GM21723 (cell line): ENCODE measurements at regions not wholly inside any gene's neighbourhood (a gene's known extent, or its start where the extent isn't known, plus 50 kb on each side); places are given as distances from the start of the nearest gene placed in this dataset.
"Not testable (repeated sequence)": the region's sequence is repeated elsewhere in the genome, so short reads cannot be mapped to it uniquely, and the experiment has no call there.

Experiments
- ATAC-seq: cut with Tn5 transposase; IDR thresholded peaks from one replicate; pipeline ENCODE4 v1.9.1; 2021; ENCODE audit warnings: mild to moderate bottlenecking, moderate library complexity; ENCODE audit not compliant: unreplicated experiment

DNA sequence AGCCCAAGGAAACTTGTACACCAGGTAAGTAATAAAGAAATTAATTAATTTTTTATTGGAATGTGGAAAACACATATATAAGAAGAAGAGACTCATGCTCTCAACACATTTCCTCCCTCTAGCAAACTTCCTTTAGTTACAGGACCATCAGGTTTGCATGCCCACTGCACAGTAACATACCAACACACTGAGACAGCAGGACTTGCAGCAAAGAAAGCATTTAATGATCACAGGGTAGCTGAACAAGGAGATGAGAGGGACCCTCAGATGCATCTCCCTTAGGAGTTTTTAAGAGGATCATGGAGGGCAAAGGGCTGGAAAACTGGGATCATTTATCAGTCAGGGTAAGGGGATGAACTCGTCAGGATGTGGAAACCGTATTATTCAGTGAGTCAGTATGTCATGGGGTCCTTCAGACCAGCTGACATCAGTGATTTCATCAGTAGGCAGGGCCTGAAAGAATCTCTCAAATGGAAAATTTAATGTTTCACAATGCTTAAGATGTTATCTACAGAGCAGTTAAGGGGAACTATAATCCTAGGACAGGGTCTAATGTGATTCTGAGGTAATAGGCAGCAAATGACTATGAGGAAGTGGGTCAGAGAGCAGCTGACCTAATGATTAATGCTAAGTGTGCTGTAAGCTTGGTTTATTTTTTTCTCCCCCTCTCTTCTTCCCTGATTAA lies 193.8 kb upstream of the RND3 start:
- no peak for ATAC-seq

DNA sequence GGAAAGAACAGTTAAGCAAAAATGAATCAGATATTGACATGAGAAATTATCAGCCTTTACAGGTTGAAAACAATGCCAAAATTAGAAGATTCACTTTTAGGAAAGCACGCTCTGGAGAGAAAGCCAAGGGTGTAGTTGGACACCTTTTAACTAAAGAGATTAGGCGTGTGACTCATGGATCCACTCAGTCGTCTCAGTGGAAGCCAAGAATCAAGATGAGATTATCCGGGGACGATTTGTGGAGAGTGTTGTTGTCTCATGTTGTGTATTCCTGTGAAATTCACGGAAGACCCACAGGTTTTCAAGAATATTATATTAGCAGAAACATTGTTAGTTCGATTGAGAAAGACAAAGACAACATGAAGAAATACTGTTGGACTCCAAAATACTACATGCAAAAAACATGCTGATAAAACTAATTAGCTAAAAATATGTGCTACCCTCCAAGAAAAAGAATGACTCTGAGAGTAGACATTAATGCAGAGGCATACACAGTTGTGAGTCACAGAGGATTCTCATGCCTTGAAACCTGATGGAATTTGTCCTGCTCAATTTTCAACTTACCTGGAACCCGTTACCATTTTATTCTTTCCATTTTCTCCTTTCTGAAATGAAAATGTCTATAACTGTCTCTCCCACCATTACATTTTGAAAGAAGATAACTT lies 192.1 kb upstream of the RND3 start:
- ATAC-seq = no peak

DNA sequence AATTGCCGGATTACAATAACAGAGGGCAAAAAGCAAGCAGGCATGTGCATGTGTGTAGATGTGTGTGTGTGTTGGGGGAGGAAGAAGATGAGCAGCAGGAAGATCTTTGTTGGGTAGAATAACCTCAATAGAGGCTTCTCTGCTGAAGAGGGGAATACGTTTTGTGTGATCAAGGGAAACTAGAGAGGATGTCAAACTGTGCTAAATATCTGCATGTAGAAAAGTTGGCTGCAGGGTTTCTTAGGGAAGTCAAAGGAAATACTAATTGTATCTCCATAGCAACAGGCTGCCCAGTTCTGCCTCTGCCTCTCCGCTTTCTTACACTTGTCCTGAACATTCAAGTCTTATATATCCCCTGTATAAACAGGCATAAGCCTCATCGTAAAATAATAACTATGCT lies 190.1 kb upstream of the RND3 start:
- no peak for ATAC-seq

DNA sequence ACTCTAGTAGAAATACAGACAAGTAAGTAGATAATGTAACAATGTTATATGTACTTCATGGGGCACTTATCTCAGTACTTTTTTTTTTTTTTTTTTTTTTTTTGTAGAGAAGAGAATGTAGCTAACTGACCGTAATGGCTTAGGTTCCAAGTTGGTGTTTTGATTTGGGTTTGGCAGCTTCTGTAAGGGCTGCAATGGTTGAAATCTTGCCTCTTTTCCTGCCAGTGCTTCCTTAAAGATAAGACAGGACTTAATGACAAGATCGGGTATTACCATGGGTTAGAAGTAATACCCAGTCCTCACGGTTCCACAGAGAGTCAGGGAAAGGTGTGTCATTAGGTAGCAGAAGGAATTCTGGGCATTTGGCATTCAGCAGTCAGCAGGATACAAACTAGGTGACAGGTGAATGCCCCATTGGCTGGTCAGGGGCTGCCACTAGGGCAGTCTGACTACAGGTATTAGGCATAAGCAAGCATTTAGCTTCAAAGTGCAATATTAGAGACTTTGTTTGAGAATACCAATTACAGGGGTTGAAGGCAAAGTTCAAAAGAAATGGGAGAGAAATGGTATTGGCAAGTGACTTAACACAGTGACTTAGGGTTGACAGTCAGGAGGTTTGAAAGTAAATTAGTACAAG lies 189.4 kb upstream of the RND3 start:
- no peak for ATAC-seq

DNA sequence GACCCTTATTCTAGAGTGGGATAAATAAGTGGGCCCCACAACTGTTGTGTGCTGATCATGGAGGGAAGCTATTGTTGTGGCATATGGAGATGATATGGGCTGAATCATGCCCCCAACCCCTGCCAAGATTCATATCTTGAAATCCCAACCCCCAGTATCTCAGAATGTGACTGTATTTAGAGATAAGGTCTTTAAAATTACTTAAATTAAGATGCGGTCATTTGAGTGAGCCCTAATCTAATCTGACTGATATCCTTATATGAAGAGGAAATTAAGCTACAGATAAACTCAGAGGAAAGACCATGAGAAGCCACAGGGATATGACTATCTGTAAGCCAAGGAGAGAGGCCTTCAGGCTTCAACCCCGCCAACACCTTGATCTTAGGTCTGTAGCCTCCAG lies 188.3 kb upstream of the RND3 start:
- ATAC-seq = no peak

DNA sequence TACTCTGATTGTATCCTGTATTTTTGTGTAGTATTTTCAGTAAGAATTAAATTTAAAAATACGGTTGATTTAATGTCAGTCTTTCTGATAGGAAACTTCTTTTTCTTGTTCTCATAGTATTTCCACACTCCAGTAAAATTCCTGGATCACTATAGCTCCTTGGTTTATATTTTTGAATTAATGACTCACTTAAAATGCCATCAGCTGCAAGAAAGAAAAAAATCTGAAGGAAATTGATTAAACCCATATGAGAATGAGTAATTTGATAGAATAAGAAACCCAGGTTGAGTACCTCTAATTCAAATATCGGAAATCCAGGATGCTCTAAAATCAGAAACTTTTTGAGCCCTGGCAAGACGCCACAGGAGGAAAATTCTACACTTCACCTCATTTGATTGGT lies 186.8 kb upstream of the RND3 start:
- ATAC-seq = no peak

DNA sequence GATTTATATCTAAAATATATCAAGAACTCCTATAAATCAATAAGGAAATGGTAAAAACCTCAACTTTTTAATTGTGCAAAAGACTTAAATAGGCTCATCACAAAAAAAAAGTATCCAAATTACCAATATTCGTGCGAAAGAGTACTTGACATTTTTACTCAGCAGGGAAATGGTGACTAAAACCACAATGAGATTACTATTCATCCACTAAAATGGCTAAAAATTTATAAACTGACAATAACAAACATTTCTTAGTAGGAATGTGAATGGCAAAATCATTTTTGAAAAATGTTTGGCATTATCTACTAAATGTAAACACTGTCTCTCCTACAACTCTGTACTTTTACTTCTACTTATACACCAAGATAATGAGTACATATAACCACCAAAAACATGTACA lies 184.8 kb upstream of the RND3 start:
- no peak for ATAC-seq

DNA sequence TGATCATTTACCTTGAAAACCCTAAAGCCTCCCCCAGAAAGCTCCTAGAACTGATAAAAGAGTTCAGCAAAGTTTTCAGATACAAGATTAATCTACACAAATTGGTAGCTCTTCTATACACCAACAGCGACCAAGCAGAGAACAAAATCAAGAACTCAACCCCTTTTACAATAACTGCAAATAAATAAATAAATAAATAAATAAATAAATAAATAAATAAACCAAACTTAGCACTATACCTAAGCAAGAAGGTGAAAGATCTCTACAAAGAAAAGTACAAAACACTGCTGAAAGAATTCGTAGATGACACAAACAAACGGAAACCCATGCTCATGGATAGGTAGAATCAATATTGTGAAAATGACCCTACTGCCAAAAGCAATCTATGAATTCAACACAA lies 182.0 kb upstream of the RND3 start:
- no peak for ATAC-seq

DNA sequence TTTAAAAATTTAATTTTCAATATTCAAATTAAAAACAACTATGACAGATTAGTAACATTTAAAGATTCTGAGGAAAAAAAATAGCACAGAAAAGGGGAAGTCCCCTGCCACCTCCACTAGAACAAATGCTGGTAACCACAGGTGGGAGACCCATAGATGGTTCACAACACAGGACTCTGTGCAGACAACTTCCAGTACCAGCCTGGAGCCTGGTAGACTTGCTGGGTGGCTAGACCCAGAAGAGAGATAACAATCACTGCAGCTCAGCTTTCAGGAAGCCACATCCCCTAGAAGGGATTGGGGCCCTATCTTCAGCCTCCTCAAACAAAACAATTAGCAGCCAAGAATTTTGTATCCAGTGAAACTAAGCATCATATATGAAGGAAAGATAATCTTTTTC lies 179.6 kb upstream of the RND3 start:
- ATAC-seq = not testable (repeated sequence)

DNA sequence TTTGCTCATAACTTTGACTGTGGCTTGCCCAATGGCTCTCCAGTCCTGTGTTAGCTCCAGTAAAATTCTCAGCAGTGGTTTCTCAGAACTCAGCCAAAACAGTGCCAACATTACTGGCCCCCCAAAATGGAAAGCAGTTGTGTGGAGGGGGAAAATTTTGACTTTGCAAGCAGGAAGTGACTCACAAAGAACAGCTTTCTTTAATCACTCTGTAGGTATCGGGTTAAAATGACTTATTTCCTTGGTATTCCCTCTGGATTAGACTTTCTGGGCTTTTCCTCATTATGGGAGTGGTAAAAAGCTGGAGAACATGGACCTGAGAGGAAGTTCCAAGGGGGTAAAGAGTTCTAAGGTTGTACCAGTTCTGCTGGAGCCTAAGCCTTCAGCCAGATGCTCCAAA lies 175.7 kb upstream of the RND3 start:
- no peak for ATAC-seq

DNA sequence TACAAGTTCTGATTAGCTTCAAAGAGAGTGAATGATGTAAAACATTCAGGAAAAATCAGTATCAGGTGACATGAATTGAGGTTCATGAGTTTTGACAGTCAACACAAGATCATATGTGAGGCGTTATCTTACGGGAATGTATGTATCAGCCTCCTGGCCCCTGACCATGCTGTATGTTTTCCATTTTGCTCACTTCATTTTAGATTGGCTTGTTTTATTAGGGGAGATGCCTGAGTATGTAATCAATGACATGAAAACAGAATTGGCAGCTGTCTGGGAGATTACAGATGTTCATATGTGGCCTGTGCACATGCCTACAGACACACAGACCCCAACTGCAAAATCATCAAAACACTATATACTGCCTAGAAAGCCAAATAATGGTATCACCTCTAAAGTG lies 168.5 kb upstream of the RND3 start:
- ATAC-seq = no peak

DNA sequence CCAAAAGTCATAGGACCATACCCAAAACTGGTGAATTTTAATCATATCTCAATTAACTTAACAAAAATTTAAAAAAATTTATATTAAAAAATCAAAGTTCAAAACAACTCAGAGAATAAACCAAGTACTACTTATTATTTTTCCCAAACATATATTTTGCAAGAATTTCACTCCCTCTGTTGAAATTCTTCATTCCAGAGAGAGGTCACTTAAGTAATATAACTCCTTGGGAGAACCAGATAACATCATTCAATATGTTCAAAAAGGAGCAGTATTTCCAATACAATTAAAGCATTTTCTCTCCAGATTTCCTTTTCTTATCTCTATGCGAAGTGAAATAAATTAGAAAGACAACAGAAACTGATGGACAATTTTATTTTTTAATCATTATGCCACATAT lies 165.9 kb upstream of the RND3 start:
- ATAC-seq = no peak

DNA sequence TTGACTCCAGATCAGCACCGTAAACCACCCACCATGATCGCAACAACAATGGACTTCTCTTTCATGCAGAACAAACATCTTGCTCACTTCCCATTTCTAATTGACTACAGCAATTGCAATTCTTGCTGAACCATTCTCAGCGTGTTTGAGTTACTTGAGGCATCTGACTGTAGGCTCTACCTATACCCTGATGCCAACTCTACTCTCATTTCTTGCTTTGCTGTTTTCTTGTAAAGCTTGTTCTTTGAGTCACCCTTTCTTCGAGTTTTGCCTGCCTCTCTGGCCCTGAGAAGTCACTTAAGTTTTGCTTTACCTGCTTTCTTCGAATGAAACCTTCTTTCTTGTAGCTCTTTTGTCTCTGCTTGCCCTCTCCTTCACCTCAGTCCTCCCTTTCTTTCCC lies 160.5 kb upstream of the RND3 start:
- ATAC-seq = no peak

DNA sequence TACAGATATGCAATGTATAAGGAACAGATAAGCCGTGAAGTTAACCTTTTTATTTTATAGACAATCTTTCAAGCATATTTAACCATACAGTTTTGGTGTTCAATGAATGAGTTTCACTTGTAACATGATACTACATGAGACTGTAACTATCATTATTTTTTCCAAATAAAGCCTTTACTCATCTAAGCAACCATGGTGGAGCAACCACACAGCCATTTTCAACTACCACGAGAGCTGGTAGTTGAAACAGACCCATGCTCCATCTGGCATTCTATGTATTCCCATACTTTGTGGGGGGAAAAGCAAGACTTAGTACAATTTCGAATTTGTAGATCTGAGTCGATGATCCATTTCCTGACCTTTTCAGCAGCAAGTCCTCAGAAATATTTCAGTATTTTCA lies 159.3 kb upstream of the RND3 start:
- ATAC-seq = no peak

DNA sequence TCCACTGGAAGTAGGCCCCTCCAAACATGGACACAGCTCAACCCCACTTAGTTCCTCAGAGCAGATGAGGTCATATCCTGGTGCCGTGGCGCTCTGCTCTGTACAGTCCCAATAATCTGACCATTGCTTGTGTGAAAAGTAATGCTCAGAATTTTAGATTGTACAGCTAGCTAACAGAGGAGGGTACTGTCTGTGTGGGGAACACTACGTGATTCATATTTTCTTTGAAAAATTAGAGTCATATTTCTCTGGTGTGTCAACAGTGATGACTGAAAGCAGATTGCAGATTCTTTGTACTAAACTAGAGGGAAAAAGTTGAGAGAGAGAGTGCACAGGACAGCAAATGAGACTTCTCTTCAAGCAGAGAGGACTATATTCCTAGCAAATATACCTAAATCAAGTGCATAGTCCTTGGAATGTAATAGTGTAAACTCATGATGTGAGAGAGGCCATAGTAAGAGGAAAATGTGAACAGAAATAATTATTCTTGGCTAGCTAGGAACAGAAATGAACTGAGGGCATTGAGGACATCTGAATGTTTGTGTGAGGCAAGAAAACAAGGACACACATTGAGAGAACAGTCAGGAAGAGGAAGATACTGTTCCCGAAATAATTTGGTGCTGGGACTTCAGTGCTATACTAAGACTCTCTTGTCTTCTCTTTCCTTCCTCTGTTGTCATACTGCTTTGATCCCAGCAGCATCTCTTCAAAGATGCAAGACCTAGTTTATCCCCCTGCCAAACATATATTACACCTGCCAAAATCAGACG lies 157.0 kb upstream of the RND3 start:
- ATAC-seq = no peak

DNA sequence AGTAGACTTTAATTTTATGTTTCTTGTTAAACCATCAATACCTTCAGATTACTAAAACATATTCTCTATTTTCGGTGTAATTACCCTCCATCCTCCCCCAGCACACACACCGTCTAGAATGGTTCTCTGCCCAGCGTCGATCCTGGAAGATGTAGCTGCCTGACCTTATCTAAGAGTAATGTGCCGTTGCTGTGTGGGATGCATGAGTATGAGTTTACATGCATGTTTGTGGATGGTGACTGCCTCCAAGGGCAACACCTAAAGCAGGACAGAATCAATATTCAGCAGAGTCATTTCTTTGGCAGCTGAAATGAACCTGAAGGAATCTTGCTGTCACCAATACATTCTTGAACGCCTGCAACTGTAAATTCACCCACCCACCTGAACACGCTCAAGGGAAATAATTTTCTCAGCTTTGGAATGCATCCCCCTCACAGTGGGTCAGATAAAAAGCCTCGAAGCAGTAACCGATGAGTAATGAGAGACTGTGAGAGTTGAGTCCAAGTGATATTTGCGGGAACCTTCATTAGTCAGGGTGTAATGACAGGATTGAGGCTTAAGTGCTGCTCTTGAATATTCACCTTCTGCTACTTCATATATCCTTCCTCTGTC lies 155.8 kb upstream of the RND3 start:
- no peak for ATAC-seq

DNA sequence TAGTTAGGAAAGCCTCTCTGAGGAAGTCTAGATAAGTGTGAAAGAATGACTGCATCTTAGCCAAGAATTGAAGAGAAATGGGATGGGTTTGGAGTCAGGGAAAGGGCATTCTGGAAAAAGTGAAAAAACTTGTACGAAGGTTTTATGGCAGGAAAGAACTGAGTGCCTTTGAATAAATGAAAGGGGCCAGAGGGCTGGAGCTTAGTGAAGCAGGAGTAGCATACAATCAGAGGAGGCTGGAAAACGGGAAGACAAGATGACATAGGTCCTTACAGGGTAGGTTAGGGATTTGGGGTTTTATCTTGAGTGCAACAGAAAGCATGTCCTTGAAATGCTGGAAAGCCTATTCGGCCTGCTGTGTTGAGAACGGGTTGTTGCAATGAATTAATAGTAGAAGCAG lies 152.6 kb upstream of the RND3 start:
- ATAC-seq = no peak

DNA sequence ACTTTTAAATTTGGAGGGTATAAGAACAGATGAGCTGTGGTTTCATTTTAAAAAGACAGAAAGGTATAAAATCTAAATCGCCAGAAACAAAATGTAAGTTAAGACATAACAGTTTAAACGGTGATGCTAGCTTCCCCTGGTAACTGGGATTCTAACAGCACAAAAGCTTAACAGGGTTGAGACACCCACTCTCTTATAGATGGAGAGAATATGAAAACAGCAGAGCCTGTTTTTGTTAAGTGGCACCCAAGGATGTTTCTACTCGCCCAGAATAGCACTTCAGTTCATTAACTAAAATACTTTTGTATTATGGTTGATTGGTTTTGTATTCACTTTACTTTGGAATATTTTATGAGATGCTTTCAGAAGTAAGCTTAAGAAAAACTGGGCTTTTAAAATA lies 151.9 kb upstream of the RND3 start:
- no peak for ATAC-seq

DNA sequence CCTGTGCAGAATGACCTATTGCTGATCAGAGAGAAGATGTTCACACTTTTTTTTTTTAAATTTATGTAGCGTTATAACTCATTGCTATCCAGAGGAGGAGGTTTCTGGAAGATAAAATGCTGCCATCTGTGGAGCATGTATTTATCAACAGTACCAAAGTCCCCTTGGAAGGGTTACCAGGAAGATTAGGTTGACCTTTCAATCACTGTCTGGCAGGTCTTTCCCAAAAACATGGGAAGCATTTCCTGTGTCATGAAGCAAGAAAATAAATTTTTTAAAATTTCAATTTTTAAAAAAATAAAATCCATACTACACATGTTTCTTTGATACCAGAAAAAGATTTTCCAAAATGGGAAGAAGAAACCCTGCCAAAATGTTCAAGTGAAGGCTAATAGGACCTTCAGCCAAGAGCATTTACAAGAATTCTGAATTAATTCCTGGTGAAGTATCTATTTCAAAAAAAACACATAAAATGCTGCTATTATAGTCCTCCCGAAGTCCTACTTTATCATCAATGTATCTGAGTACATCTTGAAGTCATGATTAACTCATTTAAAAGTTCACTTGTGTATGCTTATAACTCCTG lies 143.9 kb upstream of the RND3 start:
- ATAC-seq = no peak

DNA sequence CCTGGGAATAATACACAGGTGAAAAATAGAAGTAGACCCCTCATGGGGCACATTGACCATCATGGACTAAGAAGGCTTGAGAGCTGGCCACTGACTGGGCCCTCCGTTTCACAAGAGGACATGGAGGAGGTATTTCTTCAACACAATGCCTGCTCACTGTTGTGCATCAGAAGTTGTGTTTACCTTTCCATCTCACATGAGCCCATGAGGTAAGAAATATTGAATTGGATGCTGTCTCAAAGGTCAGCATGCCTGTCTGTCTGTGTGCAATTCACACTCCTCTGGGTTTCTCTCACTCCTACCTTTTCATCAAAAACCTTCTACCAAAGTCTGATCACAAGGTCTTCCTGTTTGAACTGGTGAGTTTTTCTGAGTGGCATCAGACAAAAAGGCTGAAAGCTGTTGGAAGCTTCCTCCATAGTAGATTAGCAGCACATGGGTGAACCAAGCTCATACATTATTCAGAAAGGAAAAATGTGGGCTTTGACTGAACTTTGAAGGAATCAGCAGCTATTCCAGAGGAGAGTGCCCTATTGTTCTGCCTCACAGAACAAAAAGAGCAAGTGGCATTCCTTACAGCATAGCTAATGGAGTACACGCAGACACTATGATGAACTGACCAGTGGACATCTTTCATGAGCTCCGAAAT lies 143.2 kb upstream of the RND3 start:
- no peak for ATAC-seq
